ENCODE measurements at regions not wholly inside any gene's neighbourhood (a gene's known extent, or its start where the extent isn't known, plus 50 kb on each side); places are given as distances from the start of the nearest gene placed in this dataset.
"Not testable (repeated sequence)": the region's sequence is repeated elsewhere in the genome, so short reads cannot be mapped to it uniquely, and the experiment has no call there.

- not testable (repeated sequence) for TF ChIP-seq CTCF, POLR2A (IDR thresholded peaks at IDR 0.05)
Measured at GRCh38 chr1:69120126-69120741, 447.5 kb upstream of the LRRC7 start.
